ENCODE measurements at regions not wholly inside any gene's neighbourhood (a gene's known extent, or its start where the extent isn't known, plus 50 kb on each side); places are given as distances from the start of the nearest gene placed in this dataset.
"Not testable (repeated sequence)": the region's sequence is repeated elsewhere in the genome, so short reads cannot be mapped to it uniquely, and the experiment has no call there.

DNA sequence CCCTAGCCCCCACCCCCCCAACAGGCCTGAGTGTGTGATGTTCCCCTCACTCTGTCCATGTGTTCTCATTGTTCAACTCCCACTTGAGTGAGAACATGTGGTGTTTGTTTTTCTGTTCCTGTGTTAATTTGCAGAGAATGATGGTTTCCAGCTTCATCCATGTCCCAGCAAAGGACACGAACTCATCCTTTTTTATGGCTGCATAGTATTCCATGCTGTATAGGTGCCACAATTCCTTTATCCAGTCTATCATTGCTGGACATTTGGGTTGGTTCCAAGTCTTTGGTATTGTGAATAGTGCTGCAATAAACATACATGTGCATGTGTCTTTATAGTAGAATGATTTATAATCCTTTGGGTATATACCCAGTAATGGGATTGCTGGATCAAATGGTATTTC, 175.1 kb upstream of the FST start:
- H3K4me2 ChIP-seq (ENCODE audit: low read length); H2AK5ac ChIP-seq (ENCODE audit: low read length); H3K4ac ChIP-seq (ENCODE audit: low read depth, low read length); H2BK12ac ChIP-seq (ENCODE audit: low read length); H4K8ac ChIP-seq (ENCODE audit: low read depth, low read length); H3K79me1 ChIP-seq (ENCODE audit: low read length); H3K27ac ChIP-seq (ENCODE audit: low read depth, low read length); H3K4me3 ChIP-seq (ENCODE audit: low read depth, low read length); H3K9ac ChIP-seq (ENCODE audit: low read length); H4K12ac ChIP-seq (ENCODE audit: low read depth, low read length); H3K18ac ChIP-seq (ENCODE audit: low read length); H3K23ac ChIP-seq (ENCODE audit: low read length); H2BK120ac ChIP-seq (ENCODE audit: insufficient read depth, low read length, poor library complexity); H3K4me1 ChIP-seq (ENCODE audit: control insufficient read depth in 1 of 2, insufficient read depth in 2 of 2, low read length in 2 of 2); H3K9me3 ChIP-seq (ENCODE audit: insufficient read depth, low read depth, low read length); H2AFZ ChIP-seq (ENCODE audit: insufficient read depth, low read length, poor library complexity); H2BK5ac ChIP-seq (ENCODE audit: low read depth, low read length, poor library complexity); H3K36me3 ChIP-seq (ENCODE audit: control insufficient read depth in 1 of 2, insufficient read depth in 2 of 2, low read length in 2 of 2); DNase-seq; H3K79me2 ChIP-seq (ENCODE audit: control insufficient read depth, insufficient read depth, low read length, poor library complexity); H3K27me3 ChIP-seq (ENCODE audit: insufficient read depth, low read length); H4K91ac ChIP-seq (ENCODE audit: low read depth, low read length); H3K14ac ChIP-seq (ENCODE audit: low read length): not testable (repeated sequence)
- no CpG with 5 or more reads among the region's 1 CpG for WGBS (ENCODE audit: extremely low coverage, insufficient coverage, insufficient read length)

DNA sequence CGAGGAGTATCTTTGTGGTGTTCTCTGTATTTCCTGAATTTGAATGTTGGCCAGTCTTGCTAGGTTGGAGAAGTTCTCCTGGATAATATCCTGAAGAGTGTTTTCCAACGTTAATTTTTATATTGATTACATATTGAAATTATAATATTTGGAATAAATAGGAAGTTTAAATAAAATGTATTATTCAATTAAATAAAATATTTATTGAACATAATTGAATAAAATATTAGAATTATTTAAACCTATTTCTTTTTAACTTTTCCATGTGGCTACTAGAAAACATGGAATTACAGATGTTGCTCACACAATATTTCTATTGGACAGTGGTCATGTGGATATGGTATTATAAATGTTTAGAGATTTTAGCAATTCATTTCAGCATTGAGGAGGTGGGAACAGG, 170.8 kb upstream of the FST start:
- H3K4me1 ChIP-seq (ENCODE audit: control insufficient read depth in 1 of 2, insufficient read depth in 2 of 2, low read length in 2 of 2), result no peaks in the 10 kb centered on the region
- H3K4ac ChIP-seq (ENCODE audit: low read depth, low read length), result no peak overlapping the region
- no peak overlapping the region for H4K8ac ChIP-seq (ENCODE audit: low read depth, low read length)
- H2BK12ac ChIP-seq (ENCODE audit: low read length), result no peak overlapping the region
- H3K36me3 ChIP-seq (ENCODE audit: control insufficient read depth in 1 of 2, insufficient read depth in 2 of 2, low read length in 2 of 2), result no peaks in the 10 kb centered on the region
- no peaks in the 10 kb centered on the region for H3K79me1 ChIP-seq (ENCODE audit: low read length)
- no peak overlapping the region for H3K18ac ChIP-seq (ENCODE audit: low read length)
- H3K27ac ChIP-seq (ENCODE audit: low read depth, low read length), result no peak overlapping the region
- H4K91ac ChIP-seq (ENCODE audit: low read depth, low read length), result no peak overlapping the region
- H4K12ac ChIP-seq (ENCODE audit: low read depth, low read length), result no peak overlapping the region
- H3K4me2 ChIP-seq (ENCODE audit: low read length), result no peak overlapping the region
- H3K4me3 ChIP-seq (ENCODE audit: low read depth, low read length), result no peak overlapping the region
- no peak for DNase-seq
- H3K23ac ChIP-seq (ENCODE audit: low read length), result no peak overlapping the region
- H3K27me3 ChIP-seq (ENCODE audit: insufficient read depth, low read length), result no peaks in the 10 kb centered on the region
- H3K9me3 ChIP-seq (ENCODE audit: insufficient read depth, low read depth, low read length), result no peaks in the 10 kb centered on the region
- no peak overlapping the region for H2BK120ac ChIP-seq (ENCODE audit: insufficient read depth, low read length, poor library complexity)
- no CpG with 5 or more reads among the region's 2 CpGs for WGBS (ENCODE audit: extremely low coverage, insufficient coverage, insufficient read length)
- no peak overlapping the region for H3K9ac ChIP-seq (ENCODE audit: low read length)
- no peak overlapping the region for H2AK5ac ChIP-seq (ENCODE audit: low read length)
- no peaks in the 10 kb centered on the region for H3K79me2 ChIP-seq (ENCODE audit: control insufficient read depth, insufficient read depth, low read length, poor library complexity)
- no peak overlapping the region for H2AFZ ChIP-seq (ENCODE audit: insufficient read depth, low read length, poor library complexity)
- H3K14ac ChIP-seq (ENCODE audit: low read length), result no peak overlapping the region
- H2BK5ac ChIP-seq (ENCODE audit: low read depth, low read length, poor library complexity), result no peak overlapping the region

DNA sequence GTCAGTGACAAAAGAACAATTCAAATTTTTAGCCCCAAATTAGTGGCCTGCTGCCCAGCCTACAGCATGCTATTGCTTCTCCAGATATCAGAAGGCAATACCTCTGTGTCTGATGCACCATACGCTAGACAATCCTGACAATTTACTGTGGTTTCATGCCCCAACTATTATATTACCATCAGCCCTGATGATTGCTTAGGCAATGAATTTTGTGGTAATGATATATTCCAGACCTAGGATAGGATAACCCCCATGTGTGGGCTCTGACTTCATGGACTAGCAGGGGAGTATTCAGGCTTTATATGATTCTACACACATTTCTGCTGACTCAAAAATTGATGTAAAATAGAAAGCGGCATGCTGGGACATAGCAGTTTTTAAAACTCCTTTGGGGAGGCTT, 168.7 kb upstream of the FST start:
- H3K9me3 ChIP-seq (ENCODE audit: insufficient read depth, low read depth, low read length), result no peaks in the 10 kb centered on the region
- H3K79me1 ChIP-seq (ENCODE audit: low read length), result no peaks in the 10 kb centered on the region
- no peak overlapping the region for H2AFZ ChIP-seq (ENCODE audit: insufficient read depth, low read length, poor library complexity)
- no peak overlapping the region for H2BK12ac ChIP-seq (ENCODE audit: low read length)
- H3K9ac ChIP-seq (ENCODE audit: low read length), result no peak overlapping the region
- no peaks in the 10 kb centered on the region for H3K36me3 ChIP-seq (ENCODE audit: control insufficient read depth in 1 of 2, insufficient read depth in 2 of 2, low read length in 2 of 2)
- H3K4ac ChIP-seq (ENCODE audit: low read depth, low read length), result no peak overlapping the region
- no peaks in the 10 kb centered on the region for H3K4me1 ChIP-seq (ENCODE audit: control insufficient read depth in 1 of 2, insufficient read depth in 2 of 2, low read length in 2 of 2)
- H2AK5ac ChIP-seq (ENCODE audit: low read length), result no peak overlapping the region
- no peak for DNase-seq
- H3K27ac ChIP-seq (ENCODE audit: low read depth, low read length), result no peak overlapping the region
- WGBS (ENCODE audit: extremely low coverage, insufficient coverage, insufficient read length), result no CpG with 5 or more reads among the region's 2 CpGs
- H4K12ac ChIP-seq (ENCODE audit: low read depth, low read length), result no peak overlapping the region
- no peak overlapping the region for H3K4me3 ChIP-seq (ENCODE audit: low read depth, low read length)
- H3K4me2 ChIP-seq (ENCODE audit: low read length), result no peak overlapping the region
- no peak overlapping the region for H2BK5ac ChIP-seq (ENCODE audit: low read depth, low read length, poor library complexity)
- H4K91ac ChIP-seq (ENCODE audit: low read depth, low read length), result no peak overlapping the region
- H3K79me2 ChIP-seq (ENCODE audit: control insufficient read depth, insufficient read depth, low read length, poor library complexity), result no peaks in the 10 kb centered on the region
- no peak overlapping the region for H3K14ac ChIP-seq (ENCODE audit: low read length)
- H2BK120ac ChIP-seq (ENCODE audit: insufficient read depth, low read length, poor library complexity), result no peak overlapping the region
- no peak overlapping the region for H3K18ac ChIP-seq (ENCODE audit: low read length)
- H4K8ac ChIP-seq (ENCODE audit: low read depth, low read length), result no peak overlapping the region
- no peaks in the 10 kb centered on the region for H3K27me3 ChIP-seq (ENCODE audit: insufficient read depth, low read length)
- no peak overlapping the region for H3K23ac ChIP-seq (ENCODE audit: low read length)

GRCh38 chr5:53313145-53313544, 167.3 kb upstream of the FST start:
- Histone ChIP-seq H3K9me3 (ENCODE audit: insufficient read depth, low read depth, low read length) (no peaks in the 10 kb centered on the region), H3K27ac (ENCODE audit: low read depth, low read length) (no peak overlapping the region), H2BK12ac (ENCODE audit: low read length) (no peak overlapping the region), H4K8ac (ENCODE audit: low read depth, low read length) (no peak overlapping the region), H2AFZ (ENCODE audit: insufficient read depth, low read length, poor library complexity) (no peak overlapping the region), H3K4me2 (ENCODE audit: low read length) (no peak overlapping the region), H2BK5ac (ENCODE audit: low read depth, low read length, poor library complexity) (no peak overlapping the region), H3K79me2 (ENCODE audit: control insufficient read depth, insufficient read depth, low read length, poor library complexity) (no peaks in the 10 kb centered on the region), H3K27me3 (ENCODE audit: insufficient read depth, low read length) (no peaks in the 10 kb centered on the region), H4K91ac (ENCODE audit: low read depth, low read length) (no peak overlapping the region), H3K4me3 (ENCODE audit: low read depth, low read length) (no peak overlapping the region), H3K79me1 (ENCODE audit: low read length) (no peaks in the 10 kb centered on the region), H4K12ac (ENCODE audit: low read depth, low read length) (no peak overlapping the region), H3K4ac (ENCODE audit: low read depth, low read length) (no peak overlapping the region), H2AK5ac (ENCODE audit: low read length) (no peak overlapping the region), H2BK120ac (ENCODE audit: insufficient read depth, low read length, poor library complexity) (no peak overlapping the region), H3K9ac (ENCODE audit: low read length) (no peak overlapping the region), H3K36me3 (ENCODE audit: control insufficient read depth in 1 of 2, insufficient read depth in 2 of 2, low read length in 2 of 2) (no peaks in the 10 kb centered on the region), H3K4me1 (ENCODE audit: control insufficient read depth in 1 of 2, insufficient read depth in 2 of 2, low read length in 2 of 2) (no peaks in the 10 kb centered on the region), H3K14ac (ENCODE audit: low read length) (no peak overlapping the region), H3K23ac (ENCODE audit: low read length) (no peak overlapping the region), H3K18ac (ENCODE audit: low read length) (no peak overlapping the region)
- no peak for DNase-seq
- no CpG with 5 or more reads among the region's 2 CpGs for WGBS (ENCODE audit: extremely low coverage, insufficient coverage, insufficient read length)

Data from trophoblast cell (in vitro differentiated cells and primary cell).